ENCODE measurements at regions not wholly inside any gene's neighbourhood (a gene's known extent, or its start where the extent isn't known, plus 50 kb on each side); places are given as distances from the start of the nearest gene placed in this dataset.

GRCh38 chr9:79287708-79288290 is 284.0 kb upstream of the TLE4 start:
- no peak for DNase-seq

GRCh38 chr9:79289856-79290255 is 281.9 kb upstream of the TLE4 start:
- DNase-seq = no peak

GRCh38 chr9:79292731-79293280 is 279.0 kb upstream of the TLE4 start:
- DNase-seq = no peak

- no peak for DNase-seq
Observed at GRCh38 chr9:79300068-79300467, 271.7 kb upstream of the TLE4 start.

- no peak for DNase-seq
Observed at GRCh38 chr9:79301085-79301484, 270.7 kb upstream of the TLE4 start.

GRCh38 chr9:79301551-79302391 is 270.0 kb upstream of the TLE4 start:
- no peak for DNase-seq

GRCh38 chr9:79302569-79302968 is 269.2 kb upstream of the TLE4 start:
- no peak for DNase-seq

GRCh38 chr9:79308012-79308411 is 263.8 kb upstream of the TLE4 start:
- DNase-seq = no peak

- DNase-seq = no peak
Observed at GRCh38 chr9:79312686-79313421, 258.9 kb upstream of the TLE4 start.

- DNase-seq = no peak
Observed at GRCh38 chr9:79325501-79325900, 246.3 kb upstream of the TLE4 start.

GRCh38 chr9:79329861-79330260 is 241.9 kb upstream of the TLE4 start:
- no peak for DNase-seq

GRCh38 chr9:79334001-79334400 is 237.8 kb upstream of the TLE4 start:
- no peak for DNase-seq

- no peak for DNase-seq
Observed at GRCh38 chr9:79334711-79335110, 237.1 kb upstream of the TLE4 start.

- DNase-seq = no peak
Observed at GRCh38 chr9:79335987-79336386, 235.8 kb upstream of the TLE4 start.

GRCh38 chr9:79341561-79341960 is 230.2 kb upstream of the TLE4 start:
- no peak for DNase-seq

- no peak for DNase-seq
Observed at GRCh38 chr9:79346350-79347020, 225.3 kb upstream of the TLE4 start.

- DNase-seq = no peak
Observed at GRCh38 chr9:79352322-79352721, 219.4 kb upstream of the TLE4 start.

- DNase-seq = no peak
Observed at GRCh38 chr9:79353856-79354520, 217.8 kb upstream of the TLE4 start.

- no peak for DNase-seq
Observed at GRCh38 chr9:79357194-79357593, 214.6 kb upstream of the TLE4 start.

- no peak for DNase-seq
Observed at GRCh38 chr9:79357616-79358015, 214.1 kb upstream of the TLE4 start.

GRCh38 chr9:79360387-79361347 is 211.1 kb upstream of the TLE4 start:
- DNase-seq = no peak

Data from CD4-positive, alpha-beta T cell treated with Interleukin-17A for 4 hours (primary cell).